Central memory CD8-positive, alpha-beta T cell (primary cell): ENCODE measurements at regions not wholly inside any gene's neighbourhood (a gene's known extent, or its start where the extent isn't known, plus 50 kb on each side); places are given as distances from the start of the nearest gene placed in this dataset.

Experiments
- ATAC-seq: fragments of 150-1000 bp; cut with Tn5 transposase; replicated peaks from 2 replicates; pipeline ENCODE4 v1.10.0; 2022; ENCODE audit warnings: mild to moderate bottlenecking, moderate FRiP score, moderate number of reproducible peaks; ENCODE audit not compliant: poor library complexity, severe bottlenecking; ENCODE audit errors: extremely low read depth
- DNase-seq, 2 donors: peaks; one replicate each; pipeline ENCODE4 v3.0.0; 2021; ENCODE audit warnings: low spot score in 2 of 2
- H3K27ac Mint-ChIP-seq: one replicate; pipeline ENCODE4 v1.8.0; 2022; ENCODE audit warnings: low read depth, mild to moderate bottlenecking, moderate library complexity, mixed read lengths
- H3K27me3 Mint-ChIP-seq: one replicate; pipeline ENCODE4 v1.8.0; 2022; ENCODE audit warnings: mixed read lengths
- H3K36me3 Mint-ChIP-seq: one replicate; pipeline ENCODE4 v1.8.0; 2022; ENCODE audit warnings: mild to moderate bottlenecking, moderate library complexity, mixed read lengths; ENCODE audit not compliant: insufficient read depth
- H3K4me1 Mint-ChIP-seq: one replicate; pipeline ENCODE4 v1.8.0; 2022; ENCODE audit warnings: mixed read lengths
- H3K4me3 Mint-ChIP-seq: one replicate; pipeline ENCODE4 v1.8.0; 2022; ENCODE audit warnings: mild to moderate bottlenecking, moderate library complexity, mixed read lengths
- H3K9me3 Mint-ChIP-seq: one replicate; pipeline ENCODE4 v1.8.0; 2022; ENCODE audit warnings: mixed read lengths

- no peaks in the 10 kb centered on the region for H3K4me1 Mint-ChIP-seq
- DNase-seq (no peak), ATAC-seq (no peak)
- H3K9me3 Mint-ChIP-seq: no peaks in the 10 kb centered on the region
- H3K27ac Mint-ChIP-seq: no peak overlapping the region
- H3K4me3 Mint-ChIP-seq: no peak overlapping the region
- H3K27me3 Mint-ChIP-seq: no peaks in the 10 kb centered on the region
- H3K36me3 Mint-ChIP-seq: no peaks in the 10 kb centered on the region
Measured at GRCh38 chr2:34029073-34029472, 430.0 kb upstream of the FAM98A start.

DNA sequence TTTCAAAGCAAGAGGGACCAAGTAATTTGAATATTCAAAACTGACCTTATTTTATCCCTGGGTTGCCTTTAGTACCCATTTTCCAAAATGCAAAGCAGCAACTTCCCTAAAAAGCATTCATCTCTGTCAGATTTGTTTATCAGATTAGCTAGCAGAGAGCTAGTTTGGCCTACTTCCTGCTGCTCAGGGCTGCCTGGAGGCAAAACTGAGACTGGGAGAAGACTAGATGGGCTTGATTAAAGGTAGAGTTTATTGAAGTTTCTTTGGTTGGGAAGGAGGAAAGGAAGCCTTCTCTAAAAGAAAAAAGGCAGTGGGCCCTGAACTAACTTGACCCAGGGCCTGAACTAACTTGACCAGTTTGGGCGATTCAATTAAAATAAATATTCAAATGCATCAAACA is 426.1 kb upstream of the FAM98A start:
- Mint-ChIP-seq H3K27me3 (no peaks in the 10 kb centered on the region), H3K36me3 (no peaks in the 10 kb centered on the region), H3K4me1 (no peaks in the 10 kb centered on the region), H3K4me3 (no peak overlapping the region), H3K9me3 (no peaks in the 10 kb centered on the region), H3K27ac (no peak overlapping the region)
- DNase-seq (no peak), ATAC-seq (no peak)

GRCh38 chr2:34012715-34013302 is 413.7 kb upstream of the FAM98A start:
- DNase-seq: no peak
- no peak for ATAC-seq
- no peak overlapping the region for H3K4me3 Mint-ChIP-seq

DNA sequence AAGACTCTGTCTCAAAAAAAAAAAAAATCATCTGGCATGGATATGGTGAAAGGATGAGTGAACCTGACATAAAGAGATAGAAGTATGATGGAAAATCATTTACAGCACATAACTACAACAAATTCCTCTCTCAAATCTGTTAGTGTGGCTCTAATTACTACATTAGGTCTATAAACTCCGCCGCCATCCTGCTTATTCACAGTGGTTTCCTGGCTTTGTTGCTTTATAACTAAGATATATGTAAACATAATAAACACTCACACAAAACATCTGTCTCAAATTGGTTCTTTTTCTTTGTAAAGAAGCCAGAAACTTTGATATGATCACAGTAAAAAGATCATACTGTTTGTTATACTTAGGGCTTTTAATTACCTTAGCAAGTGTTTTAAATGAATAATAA is 412.6 kb upstream of the FAM98A start:
- H3K4me1 Mint-ChIP-seq: no peaks in the 10 kb centered on the region
- H3K4me3 Mint-ChIP-seq: no peak overlapping the region
- ATAC-seq: no peak
- no peak for DNase-seq
- peaks cover 24% of the 10 kb centered on the region for H3K27me3 Mint-ChIP-seq
- no peaks in the 10 kb centered on the region for H3K9me3 Mint-ChIP-seq
- no peaks in the 10 kb centered on the region for H3K36me3 Mint-ChIP-seq
- H3K27ac Mint-ChIP-seq: no peak overlapping the region

More at GRCh38 chr2:34012715-34013302, 413.7 kb upstream of the FAM98A start:
- no peak overlapping the region for H3K27ac Mint-ChIP-seq
- no peaks in the 10 kb centered on the region for H3K9me3 Mint-ChIP-seq
- no peaks in the 10 kb centered on the region for H3K36me3 Mint-ChIP-seq
- H3K4me1 Mint-ChIP-seq: no peaks in the 10 kb centered on the region
- peaks cover 24% of the 10 kb centered on the region for H3K27me3 Mint-ChIP-seq

- Mint-ChIP-seq H3K9me3 (no peaks in the 10 kb centered on the region), H3K27me3 (peaks cover 18% of the 10 kb centered on the region), H3K27ac (no peak overlapping the region), H3K36me3 (no peaks in the 10 kb centered on the region), H3K4me3 (no peak overlapping the region), H3K4me1 (no peaks in the 10 kb centered on the region)
- DNase-seq (no peak), ATAC-seq (no peak)
Measured at GRCh38 chr2:34005901-34006300, 406.8 kb upstream of the FAM98A start.

DNA sequence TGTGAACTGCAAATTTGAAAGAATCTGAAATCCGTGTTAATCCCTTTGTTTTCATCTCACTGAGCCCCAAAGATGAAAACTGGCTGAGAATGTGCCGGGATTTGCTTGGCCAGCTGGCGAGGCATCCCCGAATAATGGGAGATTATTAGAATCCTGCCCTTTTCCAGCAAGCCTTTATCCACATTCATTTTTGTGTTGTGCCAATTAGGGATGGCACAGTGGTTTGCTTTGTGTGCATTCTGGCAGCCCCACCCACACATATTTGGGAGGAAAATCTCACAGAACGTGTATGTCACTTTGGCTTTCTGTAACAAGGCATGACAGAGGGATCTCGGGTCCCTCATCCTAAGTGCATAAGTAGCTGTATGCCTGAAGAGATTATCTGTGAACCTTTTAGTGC is 405.8 kb upstream of the FAM98A start:
- Mint-ChIP-seq H3K27ac (no peak overlapping the region), H3K36me3 (no peaks in the 10 kb centered on the region), H3K4me3 (no peak overlapping the region), H3K9me3 (peaks cover 7% of the 10 kb centered on the region), H3K4me1 (no peaks in the 10 kb centered on the region), H3K27me3 (peaks cover 9% of the 10 kb centered on the region)
- ATAC-seq (no peak), DNase-seq (no peak)

- Mint-ChIP-seq H3K9me3 (peaks cover 9% of the 10 kb centered on the region), H3K4me3 (no peak overlapping the region), H3K36me3 (no peaks in the 10 kb centered on the region), H3K27ac (no peak overlapping the region), H3K4me1 (no peaks in the 10 kb centered on the region), H3K27me3 (peaks cover 2% of the 10 kb centered on the region)
- ATAC-seq (no peak), DNase-seq (no peak)
Measured at GRCh38 chr2:34003795-34004194, 404.7 kb upstream of the FAM98A start.

DNA sequence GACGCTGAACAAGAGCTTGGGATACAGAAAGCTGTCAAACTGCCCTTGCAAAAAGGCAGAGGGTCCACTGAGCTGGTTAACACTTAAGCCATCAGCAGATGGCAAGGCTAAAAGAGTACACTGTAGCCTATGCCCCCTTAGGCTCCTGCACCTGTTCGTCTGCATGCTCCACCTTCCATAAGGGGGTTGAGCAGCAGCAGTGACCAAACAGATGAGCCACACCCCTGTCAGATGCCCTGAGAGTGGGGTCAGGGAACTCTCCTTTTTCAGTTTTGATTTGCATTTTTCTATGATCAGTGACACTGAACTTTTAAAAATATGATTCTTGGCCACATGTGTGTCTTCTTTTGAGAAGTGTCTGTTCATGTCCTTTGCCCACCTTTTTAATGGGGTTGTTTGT is 402.5 kb upstream of the FAM98A start:
- no peaks in the 10 kb centered on the region for H3K36me3 Mint-ChIP-seq
- no peaks in the 10 kb centered on the region for H3K27me3 Mint-ChIP-seq
- H3K9me3 Mint-ChIP-seq: peaks cover 22% of the 10 kb centered on the region
- no peaks in the 10 kb centered on the region for H3K4me1 Mint-ChIP-seq
- no peak overlapping the region for H3K4me3 Mint-ChIP-seq
- DNase-seq (no peak), ATAC-seq (no peak)
- H3K27ac Mint-ChIP-seq: no peak overlapping the region

DNA sequence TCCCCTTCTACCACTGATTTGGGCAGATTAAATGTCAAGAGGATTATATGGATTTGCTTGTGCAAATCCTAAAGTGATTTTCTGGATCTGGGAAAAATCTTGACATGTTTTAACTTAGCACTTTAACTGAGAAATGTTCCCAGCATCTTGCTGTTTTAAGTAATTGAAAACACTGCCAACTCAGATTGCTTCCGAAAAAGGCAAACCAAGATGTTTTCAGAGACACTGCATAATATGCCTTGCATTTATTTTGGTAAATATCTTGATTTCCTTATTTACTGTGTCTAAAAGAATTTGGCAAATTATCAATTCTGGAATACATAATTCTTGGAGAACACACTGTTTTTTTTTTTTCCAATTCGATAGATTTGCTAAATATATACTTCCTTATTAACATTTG is 385.0 kb upstream of the FAM98A start:
- Mint-ChIP-seq H3K9me3 (peaks cover 26% of the 10 kb centered on the region), H3K27me3 (no peaks in the 10 kb centered on the region)
- no peak for ATAC-seq

GRCh38 chr2:33978471-33978870 is 379.4 kb upstream of the FAM98A start:
- Mint-ChIP-seq H3K36me3 (peaks cover 1% of the 10 kb centered on the region), H3K9me3 (peaks cover 28% of the 10 kb centered on the region), H3K4me3 (no peak overlapping the region), H3K27ac (no peak overlapping the region), H3K27me3 (no peaks in the 10 kb centered on the region), H3K4me1 (no peaks in the 10 kb centered on the region)
- no peak for ATAC-seq
- DNase-seq: no peak

More for the DNA sequence above, 385.0 kb upstream of the FAM98A start:
- Mint-ChIP-seq H3K36me3 (no peaks in the 10 kb centered on the region), H3K27ac (no peak overlapping the region), H3K4me3 (no peak overlapping the region), H3K4me1 (no peaks in the 10 kb centered on the region)
- no peak for DNase-seq

- no peak for ATAC-seq
- H3K4me3 Mint-ChIP-seq: no peak overlapping the region
- no peaks in the 10 kb centered on the region for H3K27me3 Mint-ChIP-seq
- DNase-seq: no peak
- H3K9me3 Mint-ChIP-seq: peaks cover 16% of the 10 kb centered on the region
- no peaks in the 10 kb centered on the region for H3K4me1 Mint-ChIP-seq
- no peak overlapping the region for H3K27ac Mint-ChIP-seq
- H3K36me3 Mint-ChIP-seq: peaks cover 1% of the 10 kb centered on the region
Measured at GRCh38 chr2:33975498-33975897, 376.4 kb upstream of the FAM98A start.

DNA sequence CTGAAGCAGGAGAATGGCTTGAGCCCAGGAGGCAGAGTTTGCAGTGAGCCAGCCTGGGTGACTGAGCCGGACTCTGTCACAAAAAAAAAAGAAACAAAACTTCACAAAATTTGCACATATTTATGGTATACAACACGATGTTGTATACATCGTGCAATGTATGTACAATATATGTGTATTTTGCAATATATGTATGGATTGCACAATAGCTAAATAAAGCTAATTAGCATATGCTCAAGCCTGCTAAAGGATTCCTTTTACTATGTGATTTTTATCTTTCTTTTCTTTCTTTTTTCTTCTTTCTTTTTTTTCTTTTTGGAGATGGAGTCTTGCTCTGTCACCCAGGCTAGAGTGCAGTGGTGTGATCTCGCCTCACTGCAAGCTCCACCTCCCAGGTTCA is 368.0 kb upstream of the FAM98A start:
- no peak overlapping the region for H3K27ac Mint-ChIP-seq
- no peak for ATAC-seq
- H3K4me1 Mint-ChIP-seq: no peaks in the 10 kb centered on the region
- no peaks in the 10 kb centered on the region for H3K27me3 Mint-ChIP-seq
- H3K4me3 Mint-ChIP-seq: no peak overlapping the region
- DNase-seq: no peak
- H3K36me3 Mint-ChIP-seq: no peaks in the 10 kb centered on the region
- H3K9me3 Mint-ChIP-seq: no peaks in the 10 kb centered on the region

GRCh38 chr2:33958591-33958990 is 359.5 kb upstream of the FAM98A start:
- DNase-seq (no peak), ATAC-seq (no peak)
- peaks cover 5% of the 10 kb centered on the region for H3K9me3 Mint-ChIP-seq
- H3K4me1 Mint-ChIP-seq: no peaks in the 10 kb centered on the region
- no peak overlapping the region for H3K4me3 Mint-ChIP-seq
- H3K27me3 Mint-ChIP-seq: no peaks in the 10 kb centered on the region
- H3K27ac Mint-ChIP-seq: no peak overlapping the region
- no peaks in the 10 kb centered on the region for H3K36me3 Mint-ChIP-seq

DNA sequence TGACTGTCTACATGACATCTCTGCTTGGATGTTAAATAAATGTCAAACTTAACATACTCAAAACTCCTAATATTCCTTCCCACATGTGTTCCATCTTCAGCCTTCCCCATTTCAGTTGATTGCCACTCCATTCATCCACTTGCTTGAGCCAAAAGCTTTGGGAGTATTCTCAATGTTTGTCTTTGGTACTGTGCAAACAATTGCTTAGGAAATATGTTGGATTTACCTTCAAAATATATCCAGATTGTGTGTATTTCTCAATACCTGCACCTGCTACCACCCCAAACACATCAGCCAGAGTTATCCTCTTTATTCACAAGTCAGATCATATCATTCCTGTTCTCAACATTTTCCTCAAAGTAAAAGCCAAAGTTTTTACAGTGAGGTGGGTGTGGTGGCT is 350.3 kb upstream of the FAM98A start:
- ATAC-seq (no peak), DNase-seq (no peak)
- H3K27me3 Mint-ChIP-seq: no peaks in the 10 kb centered on the region
- peaks cover 6% of the 10 kb centered on the region for H3K9me3 Mint-ChIP-seq
- no peaks in the 10 kb centered on the region for H3K36me3 Mint-ChIP-seq
- H3K4me1 Mint-ChIP-seq: no peaks in the 10 kb centered on the region
- H3K27ac Mint-ChIP-seq: no peak overlapping the region
- no peak overlapping the region for H3K4me3 Mint-ChIP-seq
